GM23338 (cell line): ENCODE measurements at regions not wholly inside any gene's neighbourhood (a gene's known extent, or its start where the extent isn't known, plus 50 kb on each side); places are given as distances from the start of the nearest gene placed in this dataset.
A peak's percentile ranks its signal among the peaks of the same experiment; 100 is the strongest.

Experiments
- ATAC-seq: fragments of 200-7000 bp; cut with Tn5 transposase; 3 replicates; pipeline ENCODE4 v1.9.1; 2020
- DNase-seq: peaks from one replicate; pipeline ENCODE4 v3.0.0-alpha.2; 2015; ENCODE audit warnings: low spot score
- H2AFZ ChIP-seq: fragments of 200-600 bp; sonication (generic); 2 replicates; pipeline ENCODE4 v1.8.0; 2016; ENCODE audit warnings: antibody characterized with exemption, mild to moderate bottlenecking, moderate library complexity
- H3F3A ChIP-seq: fragments of 200-600 bp; sonication (generic); replicated peaks from 2 replicates; pipeline ENCODE4 v1.8.0; 2017; ENCODE audit warnings: antibody characterized with exemption, mixed run types, low read depth
- H3K27ac ChIP-seq: fragments of 200-600 bp; sonication (generic); 2 replicates; pipeline ENCODE4 v1.6.1; 2016; ENCODE audit warnings: low read depth
- H3K27me3 ChIP-seq: fragments of 200-600 bp; sonication (generic); 2 replicates; pipeline ENCODE4 v1.8.0; 2016; ENCODE audit warnings: mild to moderate bottlenecking, mixed run types, moderate library complexity; ENCODE audit not compliant: insufficient read depth
- H3K36me3 ChIP-seq: fragments of 200-600 bp; sonication (generic); 2 replicates; pipeline ENCODE4 v1.8.0; 2016; ENCODE audit warnings: mild to moderate bottlenecking; ENCODE audit not compliant: insufficient read depth
- H3K4me1 ChIP-seq: fragments of 200-600 bp; sonication (generic); 2 replicates; pipeline ENCODE4 v1.8.0; 2016; ENCODE audit warnings: mild to moderate bottlenecking, moderate library complexity; ENCODE audit not compliant: insufficient read depth
- H3K4me2 ChIP-seq: fragments of 200-600 bp; sonication (generic); 2 replicates; pipeline ENCODE4 v1.7.1; 2017; ENCODE audit warnings: mixed run types
- H3K4me3 ChIP-seq: fragments of 200-600 bp; sonication (generic); 2 replicates; pipeline ENCODE4 v1.6.1; 2016; ENCODE audit warnings: mixed run types
- H3K79me2 ChIP-seq: fragments of 200-600 bp; sonication (generic); replicated peaks from 2 replicates; pipeline ENCODE4 v1.8.0; 2017; ENCODE audit warnings: mild to moderate bottlenecking; ENCODE audit not compliant: insufficient read depth
- H3K9me2 ChIP-seq: fragments of 200-600 bp; sonication (generic); 2 replicates; pipeline ENCODE4 v1.8.0; 2017; ENCODE audit not compliant: insufficient read depth
- H4K20me1 ChIP-seq: fragments of 200-600 bp; sonication (generic); replicated peaks from 2 replicates; pipeline ENCODE4 v1.8.0; 2017; ENCODE audit warnings: mild to moderate bottlenecking; ENCODE audit not compliant: insufficient read depth
- H3K27ac Mint-ChIP-seq: 2 replicates; pipeline ENCODE4 v1.8.0; 2020; ENCODE audit warnings: inconsistent platforms, mild to moderate bottlenecking, moderate library complexity, mixed read lengths
- H3K27me3 Mint-ChIP-seq: 3 replicates; pipeline ENCODE4 v1.8.0; 2022; ENCODE audit warnings: low read depth, mild to moderate bottlenecking, moderate library complexity, mixed read lengths, inconsistent platforms; ENCODE audit not compliant: insufficient read depth, poor library complexity
- H3K36me3 Mint-ChIP-seq: 3 replicates; pipeline ENCODE4 v1.8.0; 2021; ENCODE audit warnings: low read depth, mild to moderate bottlenecking, inconsistent platforms, moderate library complexity, mixed read lengths
- H3K4me1 Mint-ChIP-seq: 3 replicates; pipeline ENCODE4 v1.8.0; 2020; ENCODE audit warnings: mild to moderate bottlenecking, inconsistent platforms, mixed read lengths
- H3K4me3 Mint-ChIP-seq: 3 replicates; pipeline ENCODE4 v1.8.0; 2021; ENCODE audit warnings: moderate library complexity, mild to moderate bottlenecking, inconsistent platforms, mixed read lengths
- H3K9me3 Mint-ChIP-seq: 3 replicates; pipeline ENCODE4 v1.8.0; 2020; ENCODE audit warnings: moderate library complexity, mild to moderate bottlenecking, inconsistent platforms, mixed read lengths
- CREB1 ChIP-seq: fragments of 250-450 bp; sonication (Bioruptor Pico); IDR thresholded peaks from 2 replicates; pipeline ENCODE4 v1.5.0; 2020; ENCODE audit warnings: low read depth, mild to moderate bottlenecking, moderate library complexity
- CTCF ChIP-seq, 2 experiments: fragments of 200-600 bp in 1 of 2; sonication (generic) in 1 of 2; conservative IDR thresholded peaks; 2 replicates each; pipeline versions ENCODE4 v1.5.1 to v1.6.1; 2016 to 2017; ENCODE audit warnings: antibody characterized with exemption in 2 of 2, low read depth in 2 of 2, mild to moderate bottlenecking in 2 of 2, moderate library complexity in 1 of 2
- ETS1 ChIP-seq: IDR thresholded peaks from 2 replicates; pipeline ENCODE4 v1.6.1; 2016; ENCODE audit warnings: antibody characterized with exemption
- POLR2AphosphoS5 ChIP-seq: IDR thresholded peaks from 2 replicates; pipeline ENCODE4 v1.6.1; 2016; ENCODE audit warnings: antibody characterized with exemption, low read depth
- ZNF331 ChIP-seq: fragments of 250-450 bp; sonication (Bioruptor Pico); IDR thresholded peaks from 2 replicates; pipeline ENCODE4 v1.5.0; 2020; ENCODE audit warnings: low read depth, mild to moderate bottlenecking, moderate library complexity

DNA sequence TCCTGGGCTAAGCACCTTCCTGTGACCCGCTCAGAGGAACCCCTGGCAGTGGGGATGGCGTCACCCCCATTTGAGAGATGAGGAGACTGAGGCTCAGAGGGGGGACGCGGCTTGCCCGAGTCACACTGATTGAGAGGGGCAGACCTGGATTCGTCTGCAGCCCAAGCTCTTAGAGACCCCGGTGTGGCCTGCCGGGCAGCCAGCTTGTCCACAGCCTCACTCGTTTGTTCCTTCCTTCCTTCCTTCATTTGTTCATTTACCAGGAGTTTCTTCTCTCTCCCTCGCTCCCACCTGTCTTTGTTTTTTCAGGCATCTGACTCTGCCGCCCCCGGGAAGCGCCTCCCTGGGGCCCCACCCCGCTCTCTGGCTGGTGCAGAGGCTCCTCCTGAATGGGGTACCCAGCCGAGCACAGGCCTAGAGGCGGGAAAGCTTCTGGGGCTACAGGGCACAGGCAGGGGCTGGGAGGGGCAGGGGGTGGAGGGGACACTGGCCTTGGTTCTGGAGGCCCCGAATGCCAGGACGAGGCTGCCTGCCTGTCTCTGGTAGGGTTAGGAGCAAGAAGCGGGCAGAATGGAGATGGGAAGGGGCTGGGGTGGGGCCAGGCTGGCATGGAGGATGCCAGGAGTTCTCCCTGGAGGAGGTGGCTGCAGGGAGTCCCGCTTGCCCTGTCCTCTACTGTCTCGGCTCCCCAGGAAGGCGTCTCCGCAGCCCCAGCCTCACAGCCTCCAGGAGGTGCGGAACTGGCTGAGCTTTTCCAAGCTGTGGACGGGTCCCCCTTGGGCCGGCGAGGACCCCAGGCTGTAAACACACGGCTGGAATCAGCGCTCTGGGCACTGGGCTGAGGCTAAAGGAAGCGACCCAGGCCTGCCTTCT lies 91.6 kb downstream of the UNCX start:
- Mint-ChIP-seq H3K27me3 (peaks cover 8% of the 10 kb centered on the region), H3K4me1 (no peaks in the 10 kb centered on the region), H3K27ac (no peak overlapping the region), H3K36me3 (no peaks in the 10 kb centered on the region), H3K4me3 (no peak overlapping the region), H3K9me3 (no peaks in the 10 kb centered on the region; the same call in 2 of the 3 replicates)
- no peaks in the 10 kb centered on the region for H4K20me1 ChIP-seq
- H2AFZ ChIP-seq = no peak overlapping the region
- no peak for TF ChIP-seq CTCF (conservative IDR thresholded peaks at IDR 0.05; ENCODE audit: low read depth in 2 of 2)
- no peak for TF ChIP-seq POLR2AphosphoS5
- TF ChIP-seq ZNF331 (CRISPR knock-in tag) = no peak
- TF ChIP-seq CREB1 (CRISPR knock-in tag) = no peak
- H3K9me2 ChIP-seq = no peaks in the 10 kb centered on the region
- H3K36me3 ChIP-seq = no peaks in the 10 kb centered on the region
- H3K4me1 ChIP-seq = no peaks in the 10 kb centered on the region
- no peaks in the 10 kb centered on the region for H3K27me3 ChIP-seq
- DNase-seq = no peak
- H3K4me3 ChIP-seq = no peak overlapping the region
- H3F3A ChIP-seq = no peaks in the 10 kb centered on the region
- no peak overlapping the region for H3K27ac ChIP-seq
- peak; percentile 18; the same call in 2 of the 3 replicates for ATAC-seq
- H3K79me2 ChIP-seq = no peaks in the 10 kb centered on the region
- H3K4me2 ChIP-seq = no peak overlapping the region

DNA sequence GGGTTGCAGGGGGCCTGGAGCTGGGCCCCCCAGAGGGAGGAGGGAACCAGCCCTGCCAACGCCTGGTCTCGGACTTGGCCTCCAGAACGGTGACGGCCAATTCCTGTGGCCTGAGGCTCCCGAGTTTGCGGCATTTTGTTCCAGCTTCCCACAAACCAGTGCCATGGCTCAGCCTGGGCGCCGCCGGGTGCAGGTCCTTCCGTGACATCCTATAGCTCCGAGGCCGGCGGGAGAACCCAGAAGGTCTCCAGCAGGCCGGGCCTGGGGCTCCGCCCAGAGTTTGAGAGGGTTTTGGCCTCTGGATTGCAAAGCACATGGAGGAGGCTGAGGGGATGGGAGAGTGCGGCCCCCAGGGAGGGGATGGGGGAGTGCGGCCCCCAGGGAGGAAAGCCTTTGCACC lies 92.6 kb downstream of the UNCX start:
- H3K4me1 Mint-ChIP-seq = no peaks in the 10 kb centered on the region
- Histone ChIP-seq H3K9me2 (no peaks in the 10 kb centered on the region), H4K20me1 (no peaks in the 10 kb centered on the region), H3K4me1 (no peaks in the 10 kb centered on the region), H3K27me3 (no peaks in the 10 kb centered on the region), H3K79me2 (no peaks in the 10 kb centered on the region), H3K4me2 (no peak overlapping the region), H3K27ac (no peak overlapping the region), H3K4me3 (no peak overlapping the region), H3K36me3 (no peaks in the 10 kb centered on the region), H2AFZ (no peak overlapping the region), H3F3A (no peaks in the 10 kb centered on the region)
- H3K27me3 Mint-ChIP-seq = peaks cover 8% of the 10 kb centered on the region
- H3K27ac Mint-ChIP-seq = no peak overlapping the region
- no peaks in the 10 kb centered on the region; the same call in 2 of the 3 replicates for H3K9me3 Mint-ChIP-seq
- no peaks in the 10 kb centered on the region for H3K36me3 Mint-ChIP-seq
- DNase-seq = no peak
- no peak for TF ChIP-seq POLR2AphosphoS5
- no peak for TF ChIP-seq ETS1
- no peak overlapping the region for H3K4me3 Mint-ChIP-seq
- no peak for ATAC-seq
